ENCODE measurements at regions not wholly inside any gene's neighbourhood (a gene's known extent, or its start where the extent isn't known, plus 50 kb on each side); places are given as distances from the start of the nearest gene placed in this dataset.

DNA sequence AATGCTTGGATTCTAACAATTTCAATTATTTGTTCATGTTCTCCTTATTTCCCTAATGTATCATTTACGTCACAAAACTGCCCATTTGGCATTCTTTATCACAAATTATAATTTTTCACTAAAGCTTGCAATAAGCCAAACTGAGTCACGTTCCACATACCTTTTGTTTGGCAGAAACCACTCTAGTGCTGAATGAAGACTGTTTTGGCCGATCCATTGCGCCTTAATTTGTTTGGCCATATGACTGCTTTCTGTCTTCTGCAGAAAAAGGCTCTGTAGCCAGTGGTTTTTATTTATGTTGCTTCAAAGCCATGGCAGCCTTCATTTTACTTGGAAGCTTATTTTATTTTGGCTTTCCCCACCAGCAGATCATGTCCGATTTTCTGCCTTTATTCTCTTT, 184.4 kb upstream of the HAND2 start:
- ChIA-PET POLR2A (no interaction called here), CTCF (ENCODE audit: low intra/inter-chr PET ratio) (no interaction called here)
- Histone ChIP-seq H3K4me1 (replicated peaks in 1 of 2; ENCODE audit: control insufficient read depth in 2 of 2, insufficient read depth in 2 of 2, low read length in 2 of 2) (no peaks in the 10 kb centered on the region), H3K27me3 (ENCODE audit: control insufficient read depth in 2 of 2, insufficient read depth in 2 of 2, low read length in 2 of 2) (no peaks in the 10 kb centered on the region), H4K20me1 (replicated peaks; ENCODE audit: control insufficient read depth, insufficient read depth, low read length) (no peaks in the 10 kb centered on the region), H2AFZ (ENCODE audit: low read depth, low read length) (no peak overlapping the region), H3K4me2 (ENCODE audit: insufficient read depth, low read length) (no peak overlapping the region), H3K9me1 (ENCODE audit: control insufficient read depth, insufficient read depth, low read length) (no peaks in the 10 kb centered on the region), H3K9me3 (replicated peaks; ENCODE audit: control insufficient read depth, insufficient read depth, low read depth, low read length) (no peaks in the 10 kb centered on the region), H3K4me3 (no peak overlapping the region), H3K27ac (ENCODE audit: extremely low read depth, low read depth, low read length) (no peak overlapping the region), H3K9ac (ENCODE audit: insufficient read depth in 1 of 2, low read depth in 2 of 2, low read length in 2 of 2) (no peak overlapping the region), H3K36me3 (ENCODE audit: control insufficient read depth, insufficient read depth, low read length) (no peaks in the 10 kb centered on the region), H3K79me2 (ENCODE audit: control insufficient read depth, insufficient read depth, low read length) (no peaks in the 10 kb centered on the region)
- ATAC-seq (no peak), FAIRE-seq (no peak), DNase-seq (ENCODE audit: extremely low read depth in 1 of 4, low spot score in 3 of 4) (no peak)
- intact Hi-C loops (cut with micrococcal nuclease) (no loop called here), in situ Hi-C loops (cut with MboI) (no loop called here)
- BruUV-seq (replicated peaks): no TSS peak
- 11% methylated on average over 5 of the region's 5 CpGs for WGBS (ENCODE audit: insufficient coverage, low coverage, missing lambda C conversion rate)
- TF ChIP-seq FOXA1 (IDR thresholded peaks at IDR 0.05; ENCODE audit: borderline replicate concordance): no peak
- no peak for TF ChIP-seq ZNF143 (CRISPR knock-in tag; IDR thresholded peaks at IDR 0.05)
- TF ChIP-seq, protein P1, sequence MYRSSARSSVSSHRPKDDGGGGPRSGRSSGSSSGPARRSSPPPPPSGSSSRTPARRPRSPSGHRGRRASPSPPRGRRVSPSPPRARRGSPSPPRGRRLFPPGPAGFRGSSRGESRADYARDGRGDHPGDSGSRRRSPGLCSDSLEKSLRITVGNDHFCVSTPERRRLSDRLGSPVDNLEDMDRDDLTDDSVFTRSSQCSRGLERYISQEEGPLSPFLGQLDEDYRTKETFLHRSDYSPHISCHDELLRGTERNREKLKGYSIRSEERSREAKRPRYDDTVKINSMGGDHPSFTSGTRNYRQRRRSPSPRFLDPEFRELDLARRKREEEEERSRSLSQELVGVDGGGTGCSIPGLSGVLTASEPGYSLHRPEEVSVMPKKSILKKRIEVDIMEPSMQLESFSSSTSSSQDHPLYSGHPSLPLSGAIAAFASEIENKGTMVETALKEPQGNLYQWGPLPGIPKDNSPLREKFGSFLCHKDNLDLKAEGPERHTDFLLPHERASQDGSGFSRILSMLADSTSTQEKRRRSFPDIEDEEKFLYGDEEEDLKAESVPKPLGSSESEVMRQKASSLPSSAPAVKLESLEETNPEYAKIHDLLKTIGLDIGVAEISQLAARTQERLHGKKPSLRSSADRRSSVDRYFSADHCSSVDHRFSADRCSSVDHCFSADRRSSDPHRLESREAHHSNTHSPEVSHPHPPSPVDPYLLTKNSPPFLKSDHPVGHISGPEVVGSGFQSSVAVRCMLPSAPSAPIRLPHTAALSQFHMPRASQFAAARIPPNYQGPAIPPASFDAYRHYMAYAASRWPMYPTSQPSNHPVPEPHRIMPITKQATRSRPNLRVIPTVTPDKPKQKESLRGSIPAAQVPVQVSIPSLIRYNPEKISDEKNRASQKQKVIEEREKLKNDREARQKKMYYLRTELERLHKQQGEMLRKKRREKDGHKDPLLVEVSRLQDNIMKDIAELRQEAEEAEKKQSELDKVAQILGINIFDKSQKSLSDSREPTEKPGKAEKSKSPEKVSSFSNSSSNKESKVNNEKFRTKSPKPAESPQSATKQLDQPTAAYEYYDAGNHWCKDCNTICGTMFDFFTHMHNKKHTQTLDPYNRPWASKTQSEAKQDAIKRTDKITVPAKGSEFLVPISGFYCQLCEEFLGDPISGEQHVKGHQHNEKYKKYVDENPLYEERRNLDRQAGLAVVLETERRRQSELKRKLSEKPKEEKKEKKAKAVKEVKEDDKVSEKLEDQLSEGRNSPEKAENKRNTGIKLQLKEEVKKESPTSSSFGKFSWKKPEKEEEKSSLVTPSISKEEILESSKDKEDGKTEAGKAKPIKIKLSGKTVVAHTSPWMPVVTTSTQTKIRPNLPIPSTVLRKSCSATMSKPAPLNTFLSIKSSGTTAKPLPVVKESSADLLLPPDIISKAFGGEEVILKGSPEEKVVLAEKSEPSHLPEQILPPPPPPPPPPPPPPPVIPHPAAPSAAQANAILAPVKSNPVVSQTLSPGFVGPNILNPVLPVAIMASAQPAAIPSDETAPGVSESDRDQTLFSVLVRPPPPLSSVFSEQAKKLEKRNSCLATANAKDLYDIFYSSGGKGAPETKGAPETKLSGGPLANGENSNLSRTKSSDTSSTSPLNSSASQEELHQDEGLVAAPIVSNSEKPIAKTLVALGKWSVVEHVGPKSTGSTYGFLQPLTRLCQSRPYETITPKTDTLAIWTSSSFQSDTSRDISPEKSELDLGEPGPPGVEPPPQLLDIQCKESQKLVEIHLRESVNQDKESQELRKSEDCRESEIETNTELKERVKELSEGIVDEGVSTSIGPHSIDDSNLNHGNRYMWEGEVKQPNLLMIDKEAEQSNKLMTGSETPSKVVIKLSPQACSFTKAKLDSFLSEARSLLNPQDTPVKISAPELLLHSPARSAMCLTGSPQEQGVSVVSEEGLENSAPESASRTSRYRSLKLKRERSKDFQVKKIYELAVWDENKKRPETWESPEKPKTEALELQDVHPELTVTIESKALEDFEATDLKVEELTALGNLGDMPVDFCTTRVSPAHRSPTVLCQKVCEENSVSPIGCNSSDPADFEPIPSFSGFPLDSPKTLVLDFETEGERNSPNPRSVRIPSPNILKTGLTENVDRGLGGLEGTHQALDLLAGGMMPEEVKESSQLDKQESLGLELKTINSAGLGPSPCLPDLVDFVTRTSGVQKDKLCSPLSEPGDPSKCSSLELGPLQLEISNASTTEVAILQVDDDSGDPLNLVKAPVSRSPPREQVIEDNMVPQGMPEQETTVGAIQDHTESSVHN (IDR thresholded peaks at IDR 0.05; ENCODE audit: borderline replicate concordance in 1 of 2, low read depth in 1 of 2): no peak
- no peak for TF ChIP-seq EZH2 (IDR thresholded peaks at IDR 0.05; ENCODE audit: borderline replicate concordance, low read depth, low read length)
- TF ChIP-seq, protein P2, sequence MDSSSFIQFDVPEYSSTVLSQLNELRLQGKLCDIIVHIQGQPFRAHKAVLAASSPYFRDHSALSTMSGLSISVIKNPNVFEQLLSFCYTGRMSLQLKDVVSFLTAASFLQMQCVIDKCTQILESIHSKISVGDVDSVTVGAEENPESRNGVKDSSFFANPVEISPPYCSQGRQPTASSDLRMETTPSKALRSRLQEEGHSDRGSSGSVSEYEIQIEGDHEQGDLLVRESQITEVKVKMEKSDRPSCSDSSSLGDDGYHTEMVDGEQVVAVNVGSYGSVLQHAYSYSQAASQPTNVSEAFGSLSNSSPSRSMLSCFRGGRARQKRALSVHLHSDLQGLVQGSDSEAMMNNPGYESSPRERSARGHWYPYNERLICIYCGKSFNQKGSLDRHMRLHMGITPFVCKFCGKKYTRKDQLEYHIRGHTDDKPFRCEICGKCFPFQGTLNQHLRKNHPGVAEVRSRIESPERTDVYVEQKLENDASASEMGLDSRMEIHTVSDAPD (CRISPR knock-in tag; IDR thresholded peaks at IDR 0.05): no peak
- TF ChIP-seq, protein P3, sequence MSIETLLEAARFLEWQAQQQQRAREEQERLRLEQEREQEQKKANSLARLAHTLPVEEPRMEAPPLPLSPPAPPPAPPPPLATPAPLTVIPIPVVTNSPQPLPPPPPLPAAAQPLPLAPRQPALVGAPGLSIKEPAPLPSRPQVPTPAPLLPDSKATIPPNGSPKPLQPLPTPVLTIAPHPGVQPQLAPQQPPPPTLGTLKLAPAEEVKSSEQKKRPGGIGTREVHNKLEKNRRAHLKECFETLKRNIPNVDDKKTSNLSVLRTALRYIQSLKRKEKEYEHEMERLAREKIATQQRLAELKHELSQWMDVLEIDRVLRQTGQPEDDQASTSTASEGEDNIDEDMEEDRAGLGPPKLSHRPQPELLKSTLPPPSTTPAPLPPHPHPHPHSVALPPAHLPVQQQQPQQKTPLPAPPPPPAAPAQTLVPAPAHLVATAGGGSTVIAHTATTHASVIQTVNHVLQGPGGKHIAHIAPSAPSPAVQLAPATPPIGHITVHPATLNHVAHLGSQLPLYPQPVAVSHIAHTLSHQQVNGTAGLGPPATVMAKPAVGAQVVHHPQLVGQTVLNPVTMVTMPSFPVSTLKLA (conservative IDR thresholded peaks at IDR 0.05): no peak

All from K562 (cell line).